ENCODE measurements at regions not wholly inside any gene's neighbourhood (a gene's known extent, or its start where the extent isn't known, plus 50 kb on each side); places are given as distances from the start of the nearest gene placed in this dataset.
A peak's percentile ranks its signal among the peaks of the same experiment; 100 is the strongest.

GRCh38 chr1:115491298-115492018 is 150.3 kb upstream of the VANGL1 start:
- no peak for DNase-seq

GRCh38 chr1:115479055-115479482 is 141.0 kb upstream of the NGF start:
- no peak for DNase-seq

GRCh38 chr1:115477071-115477470 is 139.0 kb upstream of the NGF start:
- no peak for DNase-seq

GRCh38 chr1:115476616-115477015 is 138.6 kb upstream of the NGF start:
- no peak for DNase-seq

GRCh38 chr1:115475901-115476300 is 137.9 kb upstream of the NGF start:
- no peak for DNase-seq

- no peak for DNase-seq
These were observed 137.2 kb upstream of the NGF start for GRCh38 chr1:115475252-115475651.

- no peak for DNase-seq
These were observed 136.0 kb upstream of the NGF start for GRCh38 chr1:115473986-115474565.

GRCh38 chr1:115469703-115470476 is 131.8 kb upstream of the NGF start:
- peak; percentile 13 for DNase-seq

- no peak for DNase-seq
These were observed 129.7 kb upstream of the NGF start for GRCh38 chr1:115467790-115468189.

GRCh38 chr1:115467196-115467595 is 129.1 kb upstream of the NGF start:
- no peak for DNase-seq

GRCh38 chr1:115466433-115466832 is 128.4 kb upstream of the NGF start:
- no peak for DNase-seq

- DNase-seq = no peak
These were observed 127.8 kb upstream of the NGF start for GRCh38 chr1:115465802-115466363.

GRCh38 chr1:115463347-115463746 is 125.3 kb upstream of the NGF start:
- peak; percentile 31 for DNase-seq

- no peak for DNase-seq
These were observed 124.6 kb upstream of the NGF start for GRCh38 chr1:115462566-115463076.

- no peak for DNase-seq
These were observed 123.5 kb upstream of the NGF start for GRCh38 chr1:115461526-115461925.

GRCh38 chr1:115459161-115459560 is 121.1 kb upstream of the NGF start:
- DNase-seq = no peak

GRCh38 chr1:115458426-115459114 is 120.5 kb upstream of the NGF start:
- DNase-seq = peak; percentile 61

GRCh38 chr1:115457289-115457688 is 119.2 kb upstream of the NGF start:
- peak; percentile 59 for DNase-seq

- DNase-seq = no peak
These were observed 118.5 kb upstream of the NGF start for GRCh38 chr1:115456441-115456961.

- no peak for DNase-seq
These were observed 116.9 kb upstream of the NGF start for GRCh38 chr1:115454837-115455511.

GRCh38 chr1:115453666-115454065 is 115.6 kb upstream of the NGF start:
- DNase-seq = no peak

Data from NCI-H1436 (cell line).